Suppressor macrophage treated with lipopolysaccharide for 4 hours (primary cell): ENCODE measurements at regions not wholly inside any gene's neighbourhood (a gene's known extent, or its start where the extent isn't known, plus 50 kb on each side); places are given as distances from the start of the nearest gene placed in this dataset.

Experiments used
- DNase-seq: peaks from one replicate; pipeline ENCODE4 v3.0.0-alpha.2; 2020

- no peak for DNase-seq
These were observed 1679.2 kb upstream of the TENM3 start for GRCh38 chr4:180564026-180564425.

DNA sequence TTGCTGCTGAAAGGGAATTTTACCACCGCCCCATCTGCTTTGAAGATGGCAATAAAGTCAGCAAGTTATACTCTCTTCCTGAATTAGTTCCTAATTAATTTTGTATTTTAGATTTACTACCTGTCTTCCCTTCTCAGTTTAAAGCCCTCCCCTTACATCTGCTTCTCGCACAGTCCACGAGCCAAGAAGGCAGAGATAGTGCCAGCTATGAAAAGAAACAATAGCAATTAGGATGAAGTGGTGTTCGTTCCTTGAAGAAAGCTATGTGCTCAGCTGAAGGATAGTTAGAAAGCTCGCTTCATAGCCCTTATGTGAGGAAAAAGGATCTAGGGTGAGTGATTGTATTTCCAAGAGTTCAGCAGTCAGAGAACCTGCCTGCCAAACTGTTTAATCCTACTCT is 1678.8 kb upstream of the TENM3 start:
- DNase-seq: no peak

GRCh38 chr4:180565856-180566431 is 1677.3 kb upstream of the TENM3 start:
- no peak for DNase-seq

DNA sequence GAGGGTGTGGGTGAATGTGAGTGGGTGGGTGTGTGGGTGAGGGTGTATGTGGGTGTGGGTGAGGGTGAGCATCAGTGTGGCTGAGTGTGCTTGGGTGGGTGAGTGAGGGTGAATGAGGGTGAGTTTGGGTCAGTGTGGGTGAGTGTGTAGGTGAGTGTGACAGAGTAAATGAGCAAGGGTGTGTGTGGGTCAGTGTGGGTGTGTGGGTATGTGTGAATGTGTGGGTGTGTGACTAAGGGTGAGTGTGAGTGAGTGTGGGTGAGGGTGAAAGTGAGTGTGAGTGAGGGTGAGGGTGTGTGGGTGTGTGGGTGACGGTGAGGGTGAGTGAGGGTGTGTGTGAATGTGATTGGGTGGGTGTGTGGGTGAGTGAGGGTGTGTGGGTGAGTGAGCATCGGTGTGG is 1676.7 kb upstream of the TENM3 start:
- no peak for DNase-seq

DNA sequence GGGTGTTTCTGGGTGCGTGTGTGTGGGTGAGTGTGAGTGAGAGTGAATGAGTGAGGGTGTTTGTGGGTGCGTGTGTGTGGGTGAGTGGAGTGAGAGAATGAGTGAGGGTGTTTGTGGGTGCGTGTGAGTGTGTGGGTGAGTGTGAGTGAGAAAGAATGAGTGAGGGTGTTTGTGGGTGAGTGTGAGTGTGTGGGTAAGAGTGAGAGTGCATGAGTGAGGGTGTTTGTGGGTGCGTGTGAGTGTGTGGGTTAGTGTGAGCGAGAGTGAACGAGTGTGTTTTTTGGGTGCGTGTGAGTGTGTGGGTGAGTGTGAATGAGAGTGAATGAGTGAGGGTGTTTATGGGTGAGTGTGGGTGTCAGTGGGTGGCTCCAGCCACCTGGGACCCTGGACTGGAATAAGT is 1676.1 kb upstream of the TENM3 start:
- no peak for DNase-seq

GRCh38 chr4:180571516-180572055 is 1671.6 kb upstream of the TENM3 start:
- DNase-seq: no peak

DNA sequence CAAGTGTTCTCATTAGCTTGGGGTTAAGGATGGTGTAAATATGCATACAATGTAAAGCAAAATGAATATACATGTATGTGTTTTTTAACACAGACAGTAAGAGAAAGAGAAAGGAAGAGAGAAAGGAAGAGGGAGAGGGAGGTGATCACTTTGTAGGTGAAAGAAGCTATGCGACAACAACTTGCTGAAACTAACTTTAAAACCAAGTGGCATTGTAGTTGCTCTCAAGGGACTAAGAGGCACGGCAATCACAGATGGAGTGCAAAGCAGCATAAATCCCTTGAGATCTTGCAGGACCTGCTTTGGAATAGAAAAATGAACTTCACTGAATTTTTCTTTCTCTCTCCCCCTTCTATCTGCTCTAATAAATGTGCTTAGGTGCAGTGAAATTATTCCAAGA is 1665.0 kb upstream of the TENM3 start:
- no peak for DNase-seq

GRCh38 chr4:180581061-180581460 is 1662.1 kb upstream of the TENM3 start:
- no peak for DNase-seq

- no peak for DNase-seq
These were observed 1655.8 kb upstream of the TENM3 start for GRCh38 chr4:180587379-180587778.

- no peak for DNase-seq
These were observed 1653.6 kb upstream of the TENM3 start for GRCh38 chr4:180589575-180589974.

DNA sequence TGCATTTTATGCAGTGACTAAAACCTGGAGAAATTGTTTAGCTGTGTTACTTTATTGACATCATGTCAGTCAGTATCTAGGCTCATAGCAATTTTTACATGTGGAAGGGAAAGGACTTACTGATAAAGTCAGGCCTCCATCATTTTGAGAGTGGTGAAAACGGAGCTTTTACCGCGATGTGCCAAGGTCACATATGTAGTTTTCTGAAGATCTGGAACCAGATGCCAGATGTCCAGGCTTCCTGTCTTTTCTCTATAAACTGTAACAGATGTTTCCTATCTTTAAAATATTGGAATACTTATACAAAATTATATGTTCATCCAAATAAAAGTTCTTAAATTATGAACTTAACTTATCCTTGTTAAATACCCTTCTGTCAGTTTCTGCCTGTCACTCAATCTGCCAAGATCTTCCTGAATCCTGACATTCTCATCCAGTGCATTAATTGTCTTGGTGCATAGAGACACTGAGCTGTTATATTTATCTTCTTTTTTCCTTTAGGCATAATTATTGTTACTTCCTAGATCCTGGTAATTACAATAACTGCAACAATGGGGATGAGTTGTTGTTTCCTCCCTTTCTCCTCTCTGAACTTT is 1646.2 kb upstream of the TENM3 start:
- no peak for DNase-seq

- no peak for DNase-seq
These were observed 1644.9 kb upstream of the TENM3 start for GRCh38 chr4:180598281-180598680.

DNA sequence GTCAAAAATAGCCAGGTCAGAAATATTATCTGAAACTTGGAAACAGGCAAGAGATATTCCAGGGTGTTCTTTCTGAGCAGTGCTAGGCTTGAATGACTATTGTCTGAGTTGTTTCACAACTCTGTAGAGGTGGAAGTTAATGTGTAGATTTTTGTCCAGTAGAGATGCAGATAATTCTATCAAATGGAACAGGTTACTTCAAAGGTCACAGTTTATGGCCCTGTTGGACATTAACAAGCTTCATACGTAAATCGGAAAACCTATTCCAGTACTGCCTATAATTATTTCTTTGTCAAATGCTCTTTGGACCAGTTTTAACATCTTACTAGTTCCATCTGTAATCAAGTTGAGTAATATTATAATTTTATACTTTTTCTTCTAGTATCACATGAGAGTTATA is 1639.4 kb upstream of the TENM3 start:
- no peak for DNase-seq

DNA sequence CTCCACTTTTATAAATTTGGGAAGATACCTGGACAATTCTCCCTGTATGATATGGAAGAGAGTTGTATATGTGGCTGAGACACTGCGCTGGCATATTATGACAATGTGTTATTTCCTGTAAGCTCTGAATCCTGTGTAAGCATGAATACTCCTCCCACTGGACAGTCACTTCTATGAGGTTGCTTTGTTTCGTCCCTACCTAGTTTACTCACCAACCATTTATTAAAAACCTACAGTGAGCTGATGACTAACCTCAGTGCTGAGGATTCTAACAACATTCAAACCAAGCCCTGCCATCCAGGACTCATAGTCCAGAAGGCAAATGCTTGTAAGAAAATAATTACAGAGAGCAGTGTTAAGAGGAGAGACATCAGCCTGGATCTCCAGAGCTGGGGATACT is 1632.9 kb upstream of the TENM3 start:
- no peak for DNase-seq

DNA sequence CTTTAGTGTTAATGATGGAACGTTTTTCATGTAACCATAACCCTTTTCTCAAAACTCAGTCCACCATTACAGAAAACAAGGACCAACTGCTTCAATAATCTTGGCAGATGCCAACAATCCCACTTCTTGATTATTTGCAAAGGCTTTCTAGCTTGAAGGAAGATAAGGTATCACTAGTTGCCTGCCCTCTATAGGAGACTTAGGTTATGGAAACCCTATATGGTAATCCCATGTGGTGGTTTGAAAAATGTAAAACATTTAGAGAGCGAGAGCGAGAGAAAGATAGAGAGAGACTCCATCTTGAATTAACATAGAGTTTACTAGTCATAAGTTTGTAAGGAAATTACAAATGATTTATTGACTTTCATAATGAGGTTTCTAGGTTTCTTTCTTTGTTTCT is 1627.5 kb upstream of the TENM3 start:
- no peak for DNase-seq

GRCh38 chr4:180617196-180617595 is 1626.0 kb upstream of the TENM3 start:
- no peak for DNase-seq

GRCh38 chr4:180618396-180618795 is 1624.8 kb upstream of the TENM3 start:
- no peak for DNase-seq

DNA sequence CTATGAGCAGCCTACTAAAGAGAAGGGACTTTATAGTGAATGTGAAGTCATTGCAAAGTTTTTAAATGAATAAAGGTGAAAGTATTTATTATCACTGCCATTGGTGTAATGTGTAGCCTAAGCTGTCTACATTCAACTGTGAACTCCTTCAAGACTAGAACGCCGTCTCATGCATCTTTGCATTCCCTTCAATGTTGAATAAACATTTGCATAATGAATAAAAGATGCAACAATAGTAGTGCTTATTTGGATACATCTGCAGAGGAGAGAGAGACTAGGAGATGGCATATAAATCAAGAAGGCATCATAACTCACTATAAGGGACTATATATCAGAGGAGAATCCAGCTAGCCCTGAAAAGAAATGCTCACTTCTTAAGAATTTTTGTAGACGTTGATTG is 1623.8 kb upstream of the TENM3 start:
- no peak for DNase-seq

- no peak for DNase-seq
These were observed 1620.9 kb upstream of the TENM3 start for GRCh38 chr4:180622254-180622653.

- no peak for DNase-seq
These were observed 1617.5 kb upstream of the TENM3 start for GRCh38 chr4:180625653-180626052.

DNA sequence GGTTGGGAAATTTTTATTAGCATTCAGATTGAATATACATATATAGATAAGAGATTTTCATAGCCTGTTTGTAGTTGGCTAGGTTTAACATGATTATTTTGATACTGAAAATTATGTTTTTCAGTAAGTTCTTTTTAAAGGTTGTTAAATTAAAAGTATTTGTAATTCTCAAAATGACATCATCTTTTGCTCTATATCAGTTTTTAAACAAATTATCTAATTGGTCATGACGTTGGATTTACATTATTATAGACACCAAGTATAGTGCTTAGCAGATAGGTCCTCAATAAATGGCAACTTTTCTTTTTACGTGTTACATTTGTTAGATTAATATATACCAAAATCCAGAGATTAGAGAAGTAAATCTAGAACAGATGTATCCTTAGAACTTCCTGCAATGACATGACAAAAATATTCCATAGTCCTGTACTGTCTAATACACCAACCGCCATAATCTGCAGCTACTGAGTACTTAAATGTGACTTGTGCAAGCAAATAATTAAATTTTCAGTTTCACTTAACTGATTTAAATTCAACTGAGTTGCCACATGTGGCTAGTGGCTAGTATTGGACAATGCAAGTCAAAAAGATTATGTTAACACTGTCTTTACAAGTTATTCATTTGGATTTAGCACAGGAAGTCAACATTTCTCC is 1613.1 kb upstream of the TENM3 start:
- no peak for DNase-seq

DNA sequence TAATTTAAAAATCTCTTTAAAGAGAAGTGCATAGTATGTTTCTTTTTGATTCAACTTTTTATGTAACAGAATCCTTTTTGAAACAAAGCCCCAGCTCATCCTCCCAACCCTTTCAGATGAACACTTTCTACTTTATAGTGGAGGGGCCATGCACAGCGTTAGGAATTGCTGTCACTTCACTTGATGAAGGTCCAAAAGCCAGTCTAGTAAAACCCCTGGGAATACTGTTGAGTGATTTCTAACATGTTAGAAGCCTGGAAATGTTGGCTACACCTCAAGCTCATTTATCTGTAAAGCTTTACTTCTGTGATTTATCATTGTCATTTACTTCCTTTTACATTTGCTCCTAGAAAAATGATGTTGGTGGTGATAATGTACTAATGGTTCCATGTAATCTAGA is 1608.9 kb upstream of the TENM3 start:
- DNase-seq: no peak

DNA sequence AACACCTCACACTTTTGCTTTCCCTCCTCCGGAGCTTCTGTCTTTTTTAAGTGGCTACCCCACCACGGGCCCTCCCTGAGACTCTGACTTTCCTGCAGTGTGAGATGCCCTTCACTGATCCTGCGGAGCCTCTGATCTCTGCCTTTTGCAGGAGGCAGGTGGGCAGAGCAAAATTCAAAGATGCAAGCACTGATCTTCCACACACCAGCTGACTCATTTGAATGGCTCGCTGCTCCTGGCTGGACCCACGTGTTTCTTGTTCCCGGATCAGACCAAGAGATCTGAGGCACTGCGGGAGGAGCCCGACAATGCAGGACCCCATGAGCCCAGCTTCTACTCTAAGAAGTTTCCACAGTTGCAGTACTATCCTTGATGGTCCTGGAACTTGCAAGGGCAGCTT is 1607.9 kb upstream of the TENM3 start:
- no peak for DNase-seq

DNA sequence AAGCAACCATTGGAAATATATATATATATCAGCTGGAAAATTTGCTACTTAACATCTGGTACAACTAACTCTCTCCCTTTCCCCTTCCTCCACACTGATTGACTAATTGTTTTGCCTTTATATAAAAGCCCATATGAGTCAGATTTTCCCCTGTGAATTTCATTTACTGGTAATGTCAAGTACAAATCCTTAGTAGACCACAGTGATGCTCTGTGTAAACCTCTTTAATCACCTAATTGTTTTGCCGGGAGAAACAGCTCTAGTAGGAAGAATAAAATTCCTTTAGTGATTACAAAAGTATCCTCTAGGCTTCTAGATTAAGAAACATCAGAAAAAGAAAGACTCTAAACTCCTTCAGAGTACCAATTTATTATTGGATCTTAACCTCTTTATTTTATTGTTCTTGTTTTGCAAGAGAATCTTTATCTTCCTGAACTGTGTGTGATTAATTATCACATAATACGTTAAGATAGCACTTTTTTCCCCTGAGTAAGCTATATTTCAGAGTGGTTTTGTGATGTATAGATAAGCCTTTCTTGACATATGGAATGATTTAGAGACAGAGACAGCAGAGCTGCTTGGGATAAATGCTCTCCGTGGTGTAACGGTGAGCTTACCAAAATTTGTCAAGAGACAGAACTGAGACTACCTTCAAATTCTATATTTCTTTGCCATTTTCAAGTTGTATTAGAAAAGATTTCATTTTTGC is 1606.4 kb upstream of the TENM3 start:
- no peak for DNase-seq
